HepG2 (cell line): ENCODE measurements at regions not wholly inside any gene's neighbourhood (a gene's known extent, or its start where the extent isn't known, plus 50 kb on each side); places are given as distances from the start of the nearest gene placed in this dataset.

Experiments
- ATAC-seq: fragments of 200-7000 bp; cut with Tn5 transposase; 3 replicates; pipeline ENCODE4 v1.9.1; 2020; ENCODE audit warnings: mild to moderate bottlenecking, moderate library complexity
- BruUV-seq: library from RNA; stranded (reverse); fragments of 400-500 nt; replicated peaks from 2 replicates; lab custom pipeline; 2021; lab: Mats Ljungman, UMichigan
- CTCF ChIA-PET: fragments of 300-600 bp; formaldehyde crosslinking; extraction: SDS; loops from one replicate; lab custom pipeline; 2021; ENCODE audit warnings: low total read pairs, inconsistent platforms, low intra/inter-chr PET ratio; lab: Yijun Ruan, JAX
- POLR2A ChIA-PET: fragments of 350-600 bp; sonication (Branson Sonifier 250); formaldehyde crosslinking; loops from one replicate; lab custom pipeline; 2020; ENCODE audit warnings: antibody characterized with exemption, inconsistent platforms; lab: Yijun Ruan, JAX
- DNase-seq: peaks from one replicate; pipeline ENCODE4 v3.0.0-alpha.2; 2015; ENCODE audit warnings: low spot score
- FAIRE-seq: peaks from 3 replicates; lab custom pipeline; 2011; peaks lifted over from hg19 to GRCh38; lab: Jason Lieb, UNC
- H2AFZ ChIP-seq: one replicate; pipeline ENCODE4 v1.6.1; 2011; ENCODE audit warnings: low read length, inconsistent platforms
- H3K27ac ChIP-seq: fragments of 300-600 bp; 3 replicates; pipeline ENCODE4 v1.8.0; 2011; ENCODE audit warnings: mixed run types, mild to moderate bottlenecking, mixed read lengths, low read length, inconsistent platforms; ENCODE audit not compliant: insufficient read depth; ENCODE audit errors: extremely low read length
- H3K27me3 ChIP-seq, 2 experiments: fragments of 200-600 bp in 1 of 2; 2 replicates in 1 of 2; 3 replicates in 1 of 2; pipeline versions ENCODE4 v1.6.0 to v1.8.0; 2011; ENCODE audit warnings: low read length in 2 of 2, mild to moderate bottlenecking in 2 of 2, moderate library complexity in 2 of 2, inconsistent platforms in 1 of 2; ENCODE audit not compliant: insufficient read depth in 2 of 2, control insufficient read depth in 1 of 2
- H3K36me3 ChIP-seq, 2 experiments: fragments of 200-600 bp in 1 of 2; replicated peaks in 1 of 2; 2 replicates in 1 of 2; 3 replicates in 1 of 2; pipeline versions ENCODE4 v1.5.1 to v1.8.0; 2011; ENCODE audit warnings: low read length in 2 of 2, inconsistent platforms in 1 of 2; ENCODE audit not compliant: insufficient read depth in 2 of 2, control insufficient read depth in 1 of 2
- H3K4me1 ChIP-seq: 2 replicates; pipeline ENCODE4 v1.5.1; 2012; ENCODE audit warnings: low read length, inconsistent platforms; ENCODE audit not compliant: insufficient read depth
- H3K4me2 ChIP-seq: 2 replicates; pipeline ENCODE4 v1.6.0; 2011; ENCODE audit warnings: low read depth, low read length, inconsistent platforms
- H3K4me3 ChIP-seq, 3 experiments: fragments of 200-600 bp in 1 of 3; sonication (generic), shearing (Covaris generic) in 1 of 3; replicated peaks in 1 of 3; 2 replicates each; pipeline ENCODE4 v1.5.1; 2011 to 2016; ENCODE audit warnings: low read length in 3 of 3, inconsistent platforms in 2 of 3, low read depth in 2 of 3, mild to moderate bottlenecking in 2 of 3, control low read depth in 1 of 3, mixed read lengths in 1 of 3; ENCODE audit not compliant: insufficient read depth in 1 of 3
- H3K79me2 ChIP-seq: one replicate; pipeline ENCODE4 v1.6.1; 2011; ENCODE audit warnings: low read length, inconsistent platforms; ENCODE audit not compliant: insufficient read depth
- H3K9ac ChIP-seq: 2 replicates; pipeline ENCODE4 v1.6.0; 2011; ENCODE audit warnings: mild to moderate bottlenecking, low read depth, low read length, inconsistent platforms; ENCODE audit not compliant: insufficient read depth
- H3K9me3 ChIP-seq: 2 replicates; pipeline ENCODE4 v1.5.1; 2012; ENCODE audit warnings: mild to moderate bottlenecking, low read length
- H4K20me1 ChIP-seq: 2 replicates; pipeline ENCODE4 v1.6.0; 2011; ENCODE audit warnings: inconsistent platforms, mild to moderate bottlenecking, low read length, moderate library complexity; ENCODE audit not compliant: insufficient read depth
- HMGXB3 ChIP-seq: sonication (generic); formaldehyde crosslinking; IDR thresholded peaks from 2 replicates; pipeline ENCODE4 v1.4.0; 2020; ENCODE audit warnings: missing genetic modification reagents, borderline replicate concordance
- NR2F6 ChIP-seq, 2 experiments: IDR thresholded peaks; 2 replicates each; pipeline ENCODE4 v1.6.1; 2016; ENCODE audit warnings: antibody characterized with exemption in 1 of 2, mild to moderate bottlenecking in 1 of 2
- RXRB ChIP-seq: IDR thresholded peaks from 2 replicates; pipeline ENCODE4 v1.6.1; 2016; ENCODE audit warnings: borderline replicate concordance, missing genetic modification reagents, missing compliant biosample characterization
- ZNF652 ChIP-seq: IDR thresholded peaks from 2 replicates; pipeline ENCODE4 v1.6.1; 2016; ENCODE audit warnings: low read depth, borderline replicate concordance
- WGBS: methylation state at CpG from one replicate; pipeline ENCODE4 v1.1.6; 2017; ENCODE audit warnings: low lambda C conversion rate; 5-methylcytosine and 5-hydroxymethylcytosine counted together
- in situ Hi-C: cut with HindIII; loops from 2 replicates; pipeline ENCODE4 v1.10.0; 2017; ENCODE audit warnings: low pct_unique_long_range_greater_than_20kb; ENCODE audit not compliant: extremely low pct_ligation_motif_present
- intact Hi-C: fragments of 100-400 bp; cut with micrococcal nuclease; formaldehyde crosslinking; loops from one replicate; pipeline ENCODE4 v1.10.0; 2022; ENCODE audit not compliant: unreplicated experiment
- TF ChIP-seq, protein P1 (sequence below): sonication (generic); formaldehyde crosslinking; IDR thresholded peaks from one replicate; pipeline ENCODE4 v1.5.1; 2020; ENCODE audit warnings: mild to moderate bottlenecking, missing genetic modification reagents; ENCODE audit errors: not compliant biosample characterization

GRCh38 chr18:25621144-25621543 is 269.2 kb upstream of the ZNF521 start:
- no peaks in the 10 kb centered on the region for H3K27me3 ChIP-seq
- H3K36me3 ChIP-seq: no peaks in the 10 kb centered on the region
- H4K20me1 ChIP-seq: no peaks in the 10 kb centered on the region
- 0% methylated on average over 1 of the region's 1 CpG for WGBS
- H3K4me3 ChIP-seq: no peak overlapping the region
- H3K79me2 ChIP-seq: no peaks in the 10 kb centered on the region
- H3K27ac ChIP-seq: no peak overlapping the region
- no peak overlapping the region for H3K4me2 ChIP-seq
- H2AFZ ChIP-seq: no peak overlapping the region
- ChIA-PET POLR2A (no interaction called here), CTCF (no interaction called here)
- ATAC-seq: no peak
- TF ChIP-seq NR2F6 (IDR thresholded peaks at IDR 0.05) (no peak), NR2F6 (CRISPR knock-in tag; IDR thresholded peaks at IDR 0.05) (no peak)
- no peaks in the 10 kb centered on the region for H3K4me1 ChIP-seq
- no peak for DNase-seq
- H3K9ac ChIP-seq: no peak overlapping the region
- intact Hi-C loops (no loop called here), in situ Hi-C loops (no loop called here)
- no peak for FAIRE-seq
- H3K9me3 ChIP-seq: peaks cover 30% of the 10 kb centered on the region
- no TSS peak for BruUV-seq

DNA sequence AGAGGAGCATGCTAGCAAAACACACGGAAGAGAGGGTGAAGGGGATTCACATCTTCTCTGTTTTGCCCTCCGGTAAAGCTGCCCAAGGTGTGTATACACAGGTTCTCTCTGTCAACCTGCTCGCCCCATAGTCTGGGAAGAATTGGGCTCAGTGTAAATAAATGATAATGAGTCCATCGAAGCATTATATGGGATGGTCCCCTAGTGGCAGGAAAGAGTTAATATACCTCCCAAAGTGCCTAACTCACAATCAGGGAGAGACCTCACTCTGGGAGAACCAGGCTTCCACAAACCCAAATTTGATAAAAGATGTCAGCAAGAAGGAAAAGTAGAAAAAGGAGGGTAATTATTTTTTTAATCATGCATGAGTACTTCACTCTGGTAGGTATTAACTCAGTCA is 262.2 kb upstream of the ZNF521 start:
- Histone ChIP-seq H3K79me2 (no peaks in the 10 kb centered on the region), H3K9me3 (peaks cover 4% of the 10 kb centered on the region; the same call in 1 of the 2 replicates), H3K4me1 (no peaks in the 10 kb centered on the region), H3K4me2 (no peak overlapping the region), H4K20me1 (no peaks in the 10 kb centered on the region), H3K9ac (no peak overlapping the region), H3K27ac (no peak overlapping the region), H3K36me3 (no peaks in the 10 kb centered on the region), H3K4me3 (no peak overlapping the region), H2AFZ (no peak overlapping the region), H3K27me3 (no peaks in the 10 kb centered on the region)
- DNase-seq (no peak), ATAC-seq (no peak), FAIRE-seq (no peak)
- in situ Hi-C loops (no loop called here), intact Hi-C loops (no loop called here)
- WGBS: 0% methylated on average over 4 of the region's 4 CpGs
- POLR2A ChIA-PET: no interaction called here
- CTCF ChIA-PET: no interaction called here
- no TSS peak for BruUV-seq
- TF ChIP-seq ZNF652 (CRISPR knock-in tag) (peak; percentile 21; the same call in 1 of the 2 replicates), HMGXB3 (CRISPR knock-in tag) (no peak), RXRB (no peak)
- TF ChIP-seq, protein P1, sequence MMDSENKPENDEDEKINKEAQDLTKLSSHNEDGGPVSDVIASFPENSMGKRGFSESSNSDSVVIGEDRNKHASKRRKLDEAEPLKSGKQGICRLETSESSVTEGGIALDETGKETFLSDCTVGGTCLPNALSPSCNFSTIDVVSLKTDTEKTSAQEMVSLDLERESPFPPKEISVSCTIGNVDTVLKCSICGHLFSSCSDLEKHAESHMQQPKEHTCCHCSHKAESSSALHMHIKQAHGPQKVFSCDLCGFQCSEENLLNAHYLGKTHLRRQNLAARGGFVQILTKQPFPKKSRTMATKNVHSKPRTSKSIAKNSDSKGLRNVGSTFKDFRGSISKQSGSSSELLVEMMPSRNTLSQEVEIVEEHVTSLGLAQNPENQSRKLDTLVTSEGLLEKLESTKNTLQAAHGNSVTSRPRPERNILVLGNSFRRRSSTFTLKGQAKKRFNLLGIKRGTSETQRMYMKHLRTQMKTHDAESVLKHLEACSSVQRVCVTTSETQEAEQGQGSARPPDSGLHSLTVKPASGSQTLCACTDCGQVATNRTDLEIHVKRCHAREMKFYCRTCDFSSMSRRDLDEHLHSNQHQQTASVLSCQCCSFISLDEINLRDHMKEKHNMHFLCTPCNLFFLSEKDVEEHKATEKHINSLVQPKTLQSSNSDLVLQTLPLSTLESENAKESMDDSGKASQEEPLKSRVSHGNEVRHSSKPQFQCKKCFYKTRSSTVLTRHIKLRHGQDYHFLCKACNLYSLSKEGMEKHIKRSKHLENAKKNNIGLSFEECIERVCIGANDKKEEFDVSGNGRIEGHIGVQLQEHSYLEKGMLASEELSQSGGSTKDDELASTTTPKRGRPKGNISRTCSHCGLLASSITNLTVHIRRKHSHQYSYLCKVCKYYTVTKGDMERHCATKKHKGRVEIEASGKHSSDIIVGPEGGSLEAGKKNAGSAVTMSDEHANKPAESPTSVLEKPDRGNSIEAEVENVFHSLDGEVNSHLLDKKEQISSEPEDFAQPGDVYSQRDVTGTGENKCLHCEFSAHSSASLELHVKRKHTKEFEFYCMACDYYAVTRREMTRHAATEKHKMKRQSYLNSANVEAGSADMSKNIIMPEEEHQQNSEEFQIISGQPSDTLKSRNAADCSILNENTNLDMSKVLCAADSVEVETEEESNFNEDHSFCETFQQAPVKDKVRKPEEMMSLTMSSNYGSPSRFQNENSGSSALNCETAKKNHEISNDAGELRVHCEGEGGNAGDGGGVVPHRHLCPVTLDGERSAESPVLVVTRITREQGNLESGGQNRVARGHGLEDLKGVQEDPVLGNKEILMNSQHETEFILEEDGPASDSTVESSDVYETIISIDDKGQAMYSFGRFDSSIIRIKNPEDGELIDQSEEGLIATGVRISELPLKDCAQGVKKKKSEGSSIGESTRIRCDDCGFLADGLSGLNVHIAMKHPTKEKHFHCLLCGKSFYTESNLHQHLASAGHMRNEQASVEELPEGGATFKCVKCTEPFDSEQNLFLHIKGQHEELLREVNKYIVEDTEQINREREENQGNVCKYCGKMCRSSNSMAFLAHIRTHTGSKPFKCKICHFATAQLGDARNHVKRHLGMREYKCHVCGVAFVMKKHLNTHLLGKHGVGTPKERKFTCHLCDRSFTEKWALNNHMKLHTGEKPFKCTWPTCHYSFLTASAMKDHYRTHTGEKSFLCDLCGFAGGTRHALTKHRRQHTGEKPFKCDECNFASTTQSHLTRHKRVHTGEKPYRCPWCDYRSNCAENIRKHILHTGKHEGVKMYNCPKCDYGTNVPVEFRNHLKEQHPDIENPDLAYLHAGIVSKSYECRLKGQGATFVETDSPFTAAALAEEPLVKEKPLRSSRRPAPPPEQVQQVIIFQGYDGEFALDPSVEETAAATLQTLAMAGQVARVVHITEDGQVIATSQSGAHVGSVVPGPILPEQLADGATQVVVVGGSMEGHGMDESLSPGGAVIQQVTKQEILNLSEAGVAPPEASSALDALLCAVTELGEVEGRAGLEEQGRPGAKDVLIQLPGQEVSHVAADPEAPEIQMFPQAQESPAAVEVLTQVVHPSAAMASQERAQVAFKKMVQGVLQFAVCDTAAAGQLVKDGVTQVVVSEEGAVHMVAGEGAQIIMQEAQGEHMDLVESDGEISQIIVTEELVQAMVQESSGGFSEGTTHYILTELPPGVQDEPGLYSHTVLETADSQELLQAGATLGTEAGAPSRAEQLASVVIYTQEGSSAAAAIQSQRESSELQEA (CRISPR knock-in tag): no peak
